ENCODE measurements at regions not wholly inside any gene's neighbourhood (a gene's known extent, or its start where the extent isn't known, plus 50 kb on each side); places are given as distances from the start of the nearest gene placed in this dataset.

DNA sequence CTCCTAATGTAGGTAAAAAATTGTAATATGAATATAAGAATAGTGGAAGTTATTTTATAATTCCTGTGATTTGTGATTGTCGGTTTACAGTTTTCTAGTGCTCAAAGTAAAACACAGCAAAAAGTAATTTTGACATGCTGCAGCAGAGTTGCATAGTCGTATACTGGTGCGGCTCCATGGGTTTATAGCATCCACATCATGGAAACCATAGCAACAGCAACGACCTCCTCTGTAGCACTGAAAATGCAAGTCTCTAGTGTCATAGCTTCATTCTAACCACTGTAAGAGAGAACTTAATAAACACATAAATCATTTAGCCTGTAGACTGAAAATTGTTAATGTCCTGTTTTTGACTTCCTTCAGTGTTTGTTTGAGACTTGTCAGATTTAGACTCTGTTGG is 574.3 kb downstream of the KCNH5 start:
- TF ChIP-seq, protein P1, sequence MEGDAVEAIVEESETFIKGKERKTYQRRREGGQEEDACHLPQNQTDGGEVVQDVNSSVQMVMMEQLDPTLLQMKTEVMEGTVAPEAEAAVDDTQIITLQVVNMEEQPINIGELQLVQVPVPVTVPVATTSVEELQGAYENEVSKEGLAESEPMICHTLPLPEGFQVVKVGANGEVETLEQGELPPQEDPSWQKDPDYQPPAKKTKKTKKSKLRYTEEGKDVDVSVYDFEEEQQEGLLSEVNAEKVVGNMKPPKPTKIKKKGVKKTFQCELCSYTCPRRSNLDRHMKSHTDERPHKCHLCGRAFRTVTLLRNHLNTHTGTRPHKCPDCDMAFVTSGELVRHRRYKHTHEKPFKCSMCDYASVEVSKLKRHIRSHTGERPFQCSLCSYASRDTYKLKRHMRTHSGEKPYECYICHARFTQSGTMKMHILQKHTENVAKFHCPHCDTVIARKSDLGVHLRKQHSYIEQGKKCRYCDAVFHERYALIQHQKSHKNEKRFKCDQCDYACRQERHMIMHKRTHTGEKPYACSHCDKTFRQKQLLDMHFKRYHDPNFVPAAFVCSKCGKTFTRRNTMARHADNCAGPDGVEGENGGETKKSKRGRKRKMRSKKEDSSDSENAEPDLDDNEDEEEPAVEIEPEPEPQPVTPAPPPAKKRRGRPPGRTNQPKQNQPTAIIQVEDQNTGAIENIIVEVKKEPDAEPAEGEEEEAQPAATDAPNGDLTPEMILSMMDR (IDR thresholded peaks at IDR 0.05), result no peak

DNA sequence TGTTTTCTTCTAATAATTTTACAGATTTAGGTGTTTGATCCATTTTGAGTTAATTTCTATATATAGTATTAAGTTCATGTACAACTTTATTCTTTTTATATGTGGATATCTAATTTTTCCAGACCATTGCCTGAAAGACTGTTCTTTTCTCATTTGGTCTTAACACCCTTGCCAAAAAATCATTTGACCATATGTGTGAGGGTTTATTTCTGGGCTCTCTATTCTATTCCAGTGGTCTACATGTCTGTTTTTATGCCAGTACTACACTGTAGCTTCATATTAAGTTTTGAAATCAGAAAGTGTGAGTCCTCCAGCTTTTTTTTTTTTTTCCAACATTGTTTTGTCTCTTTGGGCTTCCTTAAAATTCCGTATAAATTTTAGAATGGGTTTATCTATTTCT is 554.1 kb downstream of the KCNH5 start:
- TF ChIP-seq, protein P1 (IDR thresholded peaks at IDR 0.05), result no peak

DNA sequence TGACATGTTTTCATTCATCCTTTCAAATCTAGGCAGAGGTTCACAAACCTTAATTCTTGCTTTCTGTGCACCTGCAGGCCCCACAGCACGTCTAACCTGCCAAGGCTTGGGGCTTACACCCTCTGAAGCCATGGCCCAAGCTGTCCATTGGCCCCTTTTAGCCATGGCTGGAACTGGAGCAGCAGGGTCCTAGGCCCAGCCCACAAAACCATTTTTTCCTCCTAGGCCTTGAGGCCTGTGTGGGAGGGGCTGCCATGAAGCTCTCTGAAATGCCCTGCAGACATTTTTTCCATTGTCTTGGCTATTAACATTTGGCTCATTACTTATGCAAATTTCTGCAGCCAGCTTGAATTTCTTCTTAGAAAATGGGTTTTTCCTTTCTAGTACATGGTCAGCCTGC is 547.5 kb downstream of the KCNH5 start:
- TF ChIP-seq, protein P1 (IDR thresholded peaks at IDR 0.05), result no peak

DNA sequence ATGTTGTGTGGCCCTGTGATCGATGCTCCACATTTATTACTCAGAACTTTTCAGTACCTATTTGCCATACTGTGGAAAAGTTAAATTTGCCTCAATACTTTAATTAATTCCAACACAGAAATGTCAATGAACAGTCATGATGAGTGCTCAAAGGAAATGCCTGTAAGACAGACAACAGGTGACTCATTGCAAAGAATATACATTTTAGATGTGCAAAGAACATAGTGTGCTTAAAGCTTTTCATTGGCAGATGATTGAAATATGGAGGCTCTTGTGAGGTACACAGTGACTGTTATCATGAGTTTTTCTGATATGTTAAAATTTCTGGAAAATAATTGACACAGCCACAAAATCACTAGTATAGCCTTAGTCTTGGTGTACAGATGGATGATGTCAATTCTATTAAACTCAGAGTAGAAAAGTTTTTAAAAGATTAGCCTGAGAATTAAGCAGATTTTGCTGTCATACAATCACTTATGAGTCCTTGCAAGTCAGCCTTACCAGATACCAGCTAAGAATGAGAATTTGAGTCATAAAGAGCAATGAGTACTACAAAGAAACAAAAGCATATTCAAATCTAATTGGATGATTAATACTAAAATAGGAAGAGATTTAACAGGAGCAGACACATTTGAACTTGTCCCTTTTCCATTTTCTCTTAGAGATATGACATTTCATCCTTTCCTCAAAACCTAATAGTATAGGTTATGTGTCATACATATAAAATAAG is 544.1 kb downstream of the KCNH5 start:
- TF ChIP-seq, protein P1 (IDR thresholded peaks at IDR 0.05), result no peak

DNA sequence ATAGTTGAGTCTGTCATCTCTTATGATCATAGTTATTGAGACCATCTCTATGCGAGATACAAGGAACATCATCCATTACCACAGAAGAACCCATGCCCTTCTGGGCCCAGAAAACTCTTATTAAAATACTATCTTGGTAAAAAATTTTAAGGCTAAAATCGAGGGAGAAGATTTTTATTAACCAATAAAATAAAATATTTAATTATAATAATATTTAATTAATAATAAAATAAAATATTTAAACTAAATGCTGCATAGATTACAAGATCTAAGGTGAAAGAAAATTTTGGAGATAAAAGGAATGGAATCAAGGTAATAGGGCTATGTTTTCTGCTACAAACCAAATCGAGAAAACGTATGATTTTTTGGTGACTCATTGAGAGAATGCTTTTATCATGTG is 540.2 kb downstream of the KCNH5 start:
- TF ChIP-seq, protein P1 (IDR thresholded peaks at IDR 0.05), result no peak

DNA sequence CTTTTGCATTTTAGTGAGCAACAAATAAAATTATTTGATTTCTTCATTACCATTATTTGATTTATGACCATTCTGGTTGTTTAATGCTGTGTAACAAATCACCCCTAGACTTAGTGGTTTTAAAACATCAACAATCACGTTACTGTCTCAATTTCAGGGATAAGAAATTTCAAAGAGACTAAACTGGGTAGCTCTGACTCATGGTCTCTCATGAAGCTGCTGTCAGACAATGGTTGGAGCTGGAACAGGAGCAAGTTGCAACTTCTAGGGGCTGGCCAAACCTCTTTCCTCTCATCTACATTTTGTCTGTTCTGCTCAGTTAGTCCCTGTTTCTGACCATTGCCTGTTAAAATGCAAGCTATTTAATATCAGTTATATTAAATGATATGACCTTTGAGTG is 517.0 kb downstream of the KCNH5 start:
- TF ChIP-seq, protein P1 (IDR thresholded peaks at IDR 0.05), result no peak

DNA sequence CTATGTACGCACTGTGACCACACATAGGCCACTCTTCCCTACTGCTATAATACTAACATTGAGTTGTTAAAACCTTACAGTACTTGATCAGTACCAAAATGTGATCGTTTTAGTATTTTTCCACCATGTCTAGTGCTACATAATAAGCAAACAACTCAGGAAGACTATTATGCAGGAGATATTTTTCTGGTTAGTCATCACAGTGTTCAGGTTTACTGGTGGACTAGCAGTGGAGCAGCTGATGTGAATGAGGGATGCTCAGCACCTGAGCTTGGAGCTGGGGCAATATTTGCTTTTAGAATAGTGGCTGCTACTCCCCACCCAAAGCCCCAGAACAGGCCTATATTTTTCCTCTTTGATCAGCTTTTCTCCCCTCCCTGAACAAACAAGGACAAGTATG is 513.1 kb downstream of the KCNH5 start:
- TF ChIP-seq, protein P1 (IDR thresholded peaks at IDR 0.05), result no peak

Measured in LNCAP (cell line).